GM10266 (cell line): ENCODE measurements at regions not wholly inside any gene's neighbourhood (a gene's known extent, or its start where the extent isn't known, plus 50 kb on each side); places are given as distances from the start of the nearest gene placed in this dataset.

Experiments
- DNase-seq: peaks from one replicate; pipeline ENCODE4 v3.0.0; 2012; ENCODE audit errors: extremely low spot score
- CTCF ChIP-seq: IDR thresholded peaks from 2 replicates; pipeline ENCODE4 v1.5.1; 2012; ENCODE audit warnings: mild to moderate bottlenecking, low read depth; ENCODE audit not compliant: control insufficient read depth, insufficient read depth; ENCODE audit errors: missing control alignments

DNA sequence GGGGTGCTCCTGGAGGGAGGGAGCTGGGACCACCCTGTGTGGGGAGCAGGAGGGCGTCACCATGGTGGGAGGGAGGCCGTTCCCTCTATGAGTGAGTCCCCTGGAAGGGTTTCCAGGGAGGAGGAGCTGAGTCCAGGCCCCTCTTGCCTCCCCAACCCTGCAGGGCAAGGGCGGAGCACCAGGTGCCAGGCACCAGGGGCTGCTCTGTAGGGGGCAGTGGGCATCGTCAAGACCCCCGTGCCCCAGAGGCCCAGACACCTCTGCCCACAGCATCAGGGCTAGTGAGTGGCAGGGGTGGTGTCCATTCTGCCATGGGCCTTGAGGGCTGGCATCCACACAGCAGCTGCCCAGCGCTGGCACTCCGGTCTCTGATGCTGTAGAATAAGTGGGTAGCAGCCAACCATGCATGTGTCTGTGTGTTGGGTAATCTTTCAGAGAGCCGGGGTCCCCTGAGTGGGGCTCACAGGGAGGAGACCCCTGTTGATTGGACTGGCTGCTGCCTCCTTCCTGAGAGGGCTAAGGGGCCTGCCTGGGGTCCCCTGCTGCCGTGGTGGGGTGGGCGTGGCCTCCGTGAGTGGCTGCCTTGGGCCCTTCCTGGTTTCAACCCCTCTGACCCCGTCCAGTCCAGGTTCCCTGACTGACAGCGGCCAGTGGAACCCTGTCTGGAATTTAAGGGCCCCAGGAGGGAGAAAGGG is 72.7 kb upstream of the RNU6ATAC start:
- no peak for DNase-seq
- TF ChIP-seq CTCF, result no peak

DNA sequence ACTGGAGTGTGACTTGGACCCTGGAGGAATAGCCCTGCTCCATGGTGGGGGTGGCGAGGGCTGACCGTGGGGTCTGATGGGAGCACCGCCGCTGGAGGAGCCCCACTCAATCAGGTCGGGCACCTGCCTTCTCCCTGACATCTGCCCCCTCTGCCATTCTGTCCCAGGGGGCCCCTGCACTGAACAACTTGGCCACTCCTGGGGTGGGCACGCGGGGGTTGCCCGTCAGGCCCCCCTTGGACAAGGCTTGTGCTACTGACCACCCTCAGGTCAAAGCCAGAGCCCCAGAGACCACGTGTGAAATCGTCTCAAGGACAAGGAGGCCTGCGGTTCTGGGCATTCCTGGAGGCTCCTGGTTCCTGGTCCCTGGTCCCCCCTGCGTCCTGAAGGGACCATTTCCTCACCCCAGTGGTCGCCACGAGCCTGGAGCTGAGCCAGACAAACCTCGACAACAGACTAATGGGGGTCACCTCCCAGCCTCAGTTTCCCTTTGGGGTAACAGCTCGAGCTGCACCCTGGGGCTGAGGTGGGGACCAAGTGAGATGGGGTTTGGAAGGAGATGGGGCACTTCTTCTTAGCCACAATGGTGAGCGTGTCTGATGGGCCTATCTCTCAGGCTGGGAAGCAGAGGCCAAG is 73.4 kb upstream of the RNU6ATAC start:
- DNase-seq, result no peak
- TF ChIP-seq CTCF, result no peak

GRCh38 chr9:134239130-134239903 is 75.0 kb upstream of the RNU6ATAC start:
- TF ChIP-seq CTCF, result no peak
- DNase-seq, result no peak

DNA sequence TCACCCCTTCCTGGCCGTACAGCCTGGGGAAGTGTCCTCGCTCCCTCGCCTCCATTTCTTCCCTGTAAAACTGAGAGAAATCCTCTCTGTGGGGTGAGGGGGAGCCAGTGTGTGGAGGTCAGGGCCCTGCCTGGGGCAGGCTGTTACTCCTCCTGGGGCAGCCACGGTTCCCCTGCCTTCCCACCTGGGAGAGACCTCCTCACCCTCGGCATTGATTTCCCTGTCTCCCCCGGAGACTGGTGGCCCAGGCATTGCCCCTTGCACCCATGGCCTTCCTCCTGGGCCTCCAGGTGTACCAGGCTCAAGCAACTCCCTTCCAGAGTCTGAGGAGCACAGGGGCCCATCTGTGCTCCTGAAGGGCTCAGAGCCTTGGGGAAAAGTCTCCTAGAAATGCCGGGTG is 75.6 kb upstream of the RNU6ATAC start:
- no peak for TF ChIP-seq CTCF

GRCh38 chr9:134240361-134240760 is 76.0 kb upstream of the RNU6ATAC start:
- no peak for DNase-seq
- no peak for TF ChIP-seq CTCF

More for the DNA sequence above, 75.6 kb upstream of the RNU6ATAC start:
- DNase-seq, result no peak

GRCh38 chr9:134242706-134243105 is 78.3 kb upstream of the RNU6ATAC start:
- TF ChIP-seq CTCF, result no peak

More at GRCh38 chr9:134242706-134243105, 78.3 kb upstream of the RNU6ATAC start:
- DNase-seq, result no peak
